MCF 10A (cell line): ENCODE measurements at regions not wholly inside any gene's neighbourhood (a gene's known extent, or its start where the extent isn't known, plus 50 kb on each side); places are given as distances from the start of the nearest gene placed in this dataset.

Source experiments
- BruUV-seq: library from RNA; stranded (reverse); fragments of 400-500 nt; replicated peaks from 2 replicates; lab custom pipeline; 2021; lab: Mats Ljungman, UMichigan
- CTCF ChIA-PET: fragments of 300-600 bp; sonication (Branson Sonifier 250); formaldehyde crosslinking; extraction: SDS; loops from one replicate; lab custom pipeline; 2021; ENCODE audit warnings: antibody characterized with exemption, inconsistent platforms; lab: Yijun Ruan, JAX
- POLR2A ChIA-PET: fragments of 300-600, 350-650 bp; sonication (Branson Sonifier 250); formaldehyde crosslinking; extraction: SDS; loops from one replicate; lab custom pipeline; 2020; ENCODE audit warnings: antibody characterized with exemption, inconsistent platforms; lab: Yijun Ruan, JAX
- DNase-seq: peaks from one replicate; pipeline ENCODE4 v3.0.0-alpha.2; 2018; ENCODE audit not compliant: unreplicated experiment
- H3K27ac Mint-ChIP-seq: one replicate; pipeline ENCODE4 v1.8.0; 2022; ENCODE audit warnings: mild to moderate bottlenecking, low read depth, mixed read lengths; ENCODE audit not compliant: unreplicated experiment
- H3K27me3 Mint-ChIP-seq: one replicate; pipeline ENCODE4 v1.8.0; 2022; ENCODE audit warnings: mixed read lengths; ENCODE audit not compliant: insufficient read depth, unreplicated experiment
- H3K36me3 Mint-ChIP-seq: one replicate; pipeline ENCODE4 v1.8.0; 2022; ENCODE audit warnings: mild to moderate bottlenecking, moderate library complexity, mixed read lengths; ENCODE audit not compliant: insufficient read depth, unreplicated experiment
- H3K4me1 Mint-ChIP-seq: one replicate; pipeline ENCODE4 v1.8.0; 2022; ENCODE audit warnings: mixed read lengths; ENCODE audit not compliant: insufficient read depth, unreplicated experiment
- H3K4me3 Mint-ChIP-seq: one replicate; pipeline ENCODE4 v1.8.0; 2022; ENCODE audit warnings: mild to moderate bottlenecking, moderate library complexity, mixed read lengths; ENCODE audit not compliant: unreplicated experiment
- H3K9me3 Mint-ChIP-seq: one replicate; pipeline ENCODE4 v1.8.0; 2022; ENCODE audit warnings: mixed read lengths; ENCODE audit not compliant: unreplicated experiment
- CTCF ChIP-seq: fragments of 200-600 bp; IDR thresholded peaks from one replicate; pipeline ENCODE4 v1.8.0; 2022; ENCODE audit warnings: antibody characterized with exemption, mild to moderate bottlenecking; ENCODE audit not compliant: unreplicated experiment
- intact Hi-C: fragments of 100-400 bp; cut with micrococcal nuclease; formaldehyde crosslinking; loops from 2 replicates; pipeline ENCODE4 v1.14.1; 2022

- intact Hi-C loops = no loop called here
- POLR2A ChIA-PET = no interaction called here
- H3K36me3 Mint-ChIP-seq = no peaks in the 10 kb centered on the region
- no peaks in the 10 kb centered on the region for H3K27me3 Mint-ChIP-seq
- H3K9me3 Mint-ChIP-seq = no peaks in the 10 kb centered on the region
- no TSS peak for BruUV-seq
- DNase-seq = no peak
- H3K4me1 Mint-ChIP-seq = no peaks in the 10 kb centered on the region
- H3K4me3 Mint-ChIP-seq = no peak overlapping the region
- H3K27ac Mint-ChIP-seq = no peak overlapping the region
- CTCF ChIA-PET = interaction anchor here (0.8 kb wide), 1 partner anchor 9 kb away, joined by 3 read pairs; no protein-coding TSS in a partner anchor
- TF ChIP-seq CTCF = no peak
Observed at GRCh38 chr4:129410115-129410514, 314.2 kb downstream of the C4orf33 start.

GRCh38 chr4:129415004-129415403, 319.1 kb downstream of the C4orf33 start:
- Mint-ChIP-seq H3K27me3 (no peaks in the 10 kb centered on the region), H3K27ac (no peak overlapping the region), H3K36me3 (no peaks in the 10 kb centered on the region), H3K9me3 (no peaks in the 10 kb centered on the region), H3K4me1 (no peaks in the 10 kb centered on the region), H3K4me3 (no peak overlapping the region)
- DNase-seq = no peak
- POLR2A ChIA-PET = no interaction called here
- CTCF ChIA-PET = no interaction called here
- intact Hi-C loops = no loop called here
- BruUV-seq = no TSS peak
- no peak for TF ChIP-seq CTCF

GRCh38 chr4:129420637-129421036, 324.7 kb downstream of the C4orf33 start:
- no peak for DNase-seq
- intact Hi-C loops = no loop called here
- no TSS peak for BruUV-seq
- no peak overlapping the region for H3K4me3 Mint-ChIP-seq
- TF ChIP-seq CTCF = no peak
- no peaks in the 10 kb centered on the region for H3K9me3 Mint-ChIP-seq
- no peaks in the 10 kb centered on the region for H3K27me3 Mint-ChIP-seq
- H3K27ac Mint-ChIP-seq = no peak overlapping the region
- POLR2A ChIA-PET = no interaction called here
- no peaks in the 10 kb centered on the region for H3K36me3 Mint-ChIP-seq
- no peaks in the 10 kb centered on the region for H3K4me1 Mint-ChIP-seq
- CTCF ChIA-PET = no interaction called here

DNA sequence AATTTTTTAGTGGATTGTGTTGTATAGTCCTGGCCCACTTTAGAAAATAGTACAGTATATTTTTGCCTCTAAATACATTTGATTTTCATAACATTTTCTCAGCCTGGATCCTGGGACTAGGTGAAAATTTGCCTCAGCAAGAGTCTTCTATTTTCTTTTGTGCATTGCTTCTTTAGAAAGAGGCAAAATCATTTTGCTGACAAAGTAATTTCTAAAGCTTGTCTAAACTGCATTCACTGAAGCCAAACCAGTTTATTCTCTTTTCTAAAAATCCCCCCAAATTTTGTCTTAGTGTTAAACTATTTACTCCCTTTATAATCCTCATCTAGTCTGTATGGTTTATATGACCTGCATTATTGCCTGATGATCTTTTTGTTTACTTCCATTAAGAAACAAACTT, 326.3 kb downstream of the C4orf33 start:
- H3K36me3 Mint-ChIP-seq = no peaks in the 10 kb centered on the region
- CTCF ChIA-PET = no interaction called here
- POLR2A ChIA-PET = no interaction called here
- intact Hi-C loops = no loop called here
- no peak overlapping the region for H3K27ac Mint-ChIP-seq
- H3K4me1 Mint-ChIP-seq = no peaks in the 10 kb centered on the region
- TF ChIP-seq CTCF = no peak
- H3K27me3 Mint-ChIP-seq = no peaks in the 10 kb centered on the region
- no peaks in the 10 kb centered on the region for H3K9me3 Mint-ChIP-seq
- no peak for DNase-seq
- H3K4me3 Mint-ChIP-seq = no peak overlapping the region
- BruUV-seq = no TSS peak
